HCT116 (cell line): ENCODE measurements at regions not wholly inside any gene's neighbourhood (a gene's known extent, or its start where the extent isn't known, plus 50 kb on each side); places are given as distances from the start of the nearest gene placed in this dataset.

Experiments
- ATAC-seq: fragments of 200-7000 bp; cut with Tn5 transposase; 2 replicates; pipeline ENCODE4 v1.9.1; 2020; ENCODE audit warnings: mild to moderate bottlenecking, moderate library complexity
- BruUV-seq: library from RNA; stranded (reverse); fragments of 400-500 nt; replicated peaks from 2 replicates; lab custom pipeline; 2021; lab: Mats Ljungman, UMichigan
- CTCF ChIA-PET: fragments of 300-600 bp; sonication (Branson Sonifier 250); formaldehyde crosslinking; loops from one replicate; lab custom pipeline; 2021; ENCODE audit warnings: antibody characterized with exemption; lab: Charles Lee
- POLR2A ChIA-PET: fragments of 300-600, 350-600 bp; sonication (Branson Sonifier 250); formaldehyde crosslinking; loops from one replicate; lab custom pipeline; 2021; ENCODE audit warnings: antibody characterized with exemption; lab: Charles Lee
- RAD21 ChIA-PET, 2 experiments: fragments of 300-600 bp; sonication (Branson Sonifier 250); formaldehyde crosslinking; loops; one replicate each; lab custom pipeline; 2023; ENCODE audit warnings: low total read pairs in 2 of 2; ENCODE audit not compliant: uncharacterized antibody in 2 of 2, unreplicated experiment in 2 of 2, low non-redundant PET in 1 of 2; lab: Charles Lee
- DNase-seq: peaks from one replicate; pipeline ENCODE4 v3.0.0-alpha.2; 2010; ENCODE audit warnings: low read depth, low spot score
- H2AFZ ChIP-seq: fragments of 200-600 bp; shearing (Covaris generic), sonication (generic); 2 replicates; pipeline ENCODE4 v1.6.1; 2017; ENCODE audit warnings: low read depth, mixed run types, mixed read lengths, antibody characterized with exemption, low read length; ENCODE audit not compliant: poor library complexity, severe bottlenecking
- H3K27ac ChIP-seq: 2 replicates; pipeline ENCODE4 v1.5.1; 2012; ENCODE audit warnings: low read depth, low read length
- H3K27me3 ChIP-seq: fragments of 200-600 bp; sonication (generic); 2 replicates; pipeline ENCODE4 v1.6.1; 2016; ENCODE audit warnings: mixed run types, low read length, mixed read lengths; ENCODE audit not compliant: insufficient read depth
- H3K36me3 ChIP-seq, 2 experiments: fragments of 200-500 bp in 1 of 2; fragments of 200-600 bp in 1 of 2; sonication (Bioruptor generic) in 1 of 2; sonication (generic) in 1 of 2; 2 replicates each; pipeline versions ENCODE4 v1.5.1 to v1.6.1; 2014 to 2016; ENCODE audit warnings: low read length in 2 of 2, inconsistent platforms in 1 of 2, mixed read lengths in 1 of 2, mixed run types in 1 of 2; ENCODE audit not compliant: insufficient read depth in 2 of 2, control insufficient read depth in 1 of 2
- H3K4me1 ChIP-seq, 2 experiments: fragments of 200-600 bp in 1 of 2; sonication (generic) in 1 of 2; 2 replicates each; pipeline versions ENCODE4 v1.5.1 to v1.6.1; 2012 to 2017; ENCODE audit warnings: low read length in 2 of 2, inconsistent platforms in 1 of 2, mild to moderate bottlenecking in 1 of 2, mixed read lengths in 1 of 2, mixed run types in 1 of 2, moderate library complexity in 1 of 2; ENCODE audit not compliant: insufficient read depth in 2 of 2, control insufficient read depth in 1 of 2
- H3K4me2 ChIP-seq: fragments of 200-600 bp; sonication (generic); 2 replicates; pipeline ENCODE4 v1.6.1; 2017; ENCODE audit warnings: mixed run types, low read length, mixed read lengths
- H3K4me3 ChIP-seq, 2 experiments: fragments of 200-600 bp in 1 of 2; sonication (generic) in 1 of 2; replicated peaks in 1 of 2; 2 replicates each; pipeline ENCODE4 v1.5.1; 2011 to 2016; ENCODE audit warnings: low read length in 2 of 2, control low read depth in 1 of 2, low read depth in 1 of 2, mild to moderate bottlenecking in 1 of 2, mixed read lengths in 1 of 2, mixed run types in 1 of 2
- H3K79me2 ChIP-seq: fragments of 200-600 bp; sonication (generic); 2 replicates; pipeline ENCODE4 v1.6.1; 2017; ENCODE audit warnings: mild to moderate bottlenecking, mixed run types, low read length, moderate library complexity, mixed read lengths; ENCODE audit not compliant: insufficient read depth
- H3K9ac ChIP-seq: fragments of 200-600 bp; sonication (generic); 2 replicates; pipeline ENCODE4 v1.6.1; 2016; ENCODE audit warnings: low read length, mixed read lengths
- H3K9me2 ChIP-seq: fragments of 200-600 bp; sonication (generic), shearing (Covaris generic); 2 replicates; pipeline ENCODE4 v1.6.1; 2017; ENCODE audit warnings: mixed run types, mild to moderate bottlenecking, moderate library complexity; ENCODE audit not compliant: insufficient read depth
- H3K9me3 ChIP-seq, 2 experiments: fragments of 200-500 bp in 1 of 2; fragments of 200-600 bp in 1 of 2; sonication (Bioruptor generic) in 1 of 2; sonication (generic) in 1 of 2; 2 replicates each; pipeline ENCODE4 v1.6.1; 2014 to 2017; ENCODE audit warnings: low read length in 2 of 2, mixed read lengths in 2 of 2, inconsistent platforms in 1 of 2, low read depth in 1 of 2, mild to moderate bottlenecking in 1 of 2, mixed run types in 1 of 2, moderate library complexity in 1 of 2; ENCODE audit not compliant: control insufficient read depth in 1 of 2, insufficient read depth in 1 of 2
- H4K20me1 ChIP-seq: fragments of 200-600 bp; sonication (generic), shearing (Covaris generic); 2 replicates; pipeline ENCODE4 v1.6.1; 2017; ENCODE audit warnings: mixed run types, mild to moderate bottlenecking, moderate library complexity; ENCODE audit not compliant: insufficient read depth
- ELF1 ChIP-seq: IDR thresholded peaks from 2 replicates; pipeline ENCODE4 v1.6.1; 2012; ENCODE audit warnings: low read depth, borderline replicate concordance
- EZH2 ChIP-seq: fragments of 200-600 bp; sonication (generic); IDR thresholded peaks from 2 replicates; pipeline ENCODE4 v1.6.1; 2017; ENCODE audit warnings: antibody characterized with exemption, mixed run types
- EZH2phosphoT487 ChIP-seq: fragments of 200-600 bp; IDR thresholded peaks from 2 replicates; pipeline ENCODE4 v1.6.1; 2018; ENCODE audit warnings: antibody characterized with exemption, borderline replicate concordance
- FOSL1 ChIP-seq: IDR thresholded peaks from 2 replicates; pipeline ENCODE4 v1.6.1; 2012; ENCODE audit warnings: low read depth
- JUND ChIP-seq: IDR thresholded peaks from 2 replicates; pipeline ENCODE4 v1.6.1; 2012
- SIN3A ChIP-seq: IDR thresholded peaks from 2 replicates; pipeline ENCODE4 v1.6.1; 2012; ENCODE audit warnings: low read depth
- SP1 ChIP-seq: IDR thresholded peaks from 2 replicates; pipeline ENCODE4 v1.6.1; 2012; ENCODE audit warnings: low read depth
- SRF ChIP-seq: IDR thresholded peaks from 2 replicates; pipeline ENCODE4 v1.6.1; 2012; ENCODE audit warnings: low read depth
- TCF7L2 ChIP-seq: IDR thresholded peaks from 2 replicates; pipeline ENCODE4 v1.7.0; 2011; ENCODE audit warnings: borderline replicate concordance, inconsistent platforms; ENCODE audit not compliant: insufficient read depth, insufficient read length; ENCODE audit errors: extremely low read depth
- YY1 ChIP-seq: IDR thresholded peaks from 2 replicates; pipeline ENCODE4 v1.6.1; 2011; ENCODE audit warnings: low read length, low read depth, moderate library complexity, mild to moderate bottlenecking; ENCODE audit not compliant: insufficient replicate concordance; ENCODE audit errors: extremely low read depth
- ZNF274 ChIP-seq: fragments of 200-500 bp; sonication (Bioruptor generic); IDR thresholded peaks from 2 replicates; pipeline ENCODE4 v1.6.1; 2014; ENCODE audit warnings: mild to moderate bottlenecking, low read depth, low read length, inconsistent platforms
- intact Hi-C: fragments of 100-400 bp; cut with micrococcal nuclease; formaldehyde crosslinking; loops from 2 replicates; pipeline ENCODE4 v1.10.0; 2022
- TF ChIP-seq, protein P1 (sequence below): IDR thresholded peaks from 2 replicates; pipeline ENCODE4 v1.6.1; 2012
- TF ChIP-seq, protein P2 (sequence below), 3 experiments: fragments of 200-600 bp in 1 of 3; sonication (generic) in 1 of 3; IDR thresholded peaks in 2 of 3; conservative IDR thresholded peaks in 1 of 3; 2 replicates each; pipeline ENCODE4 v1.5.1; 2012 to 2017; ENCODE audit warnings: low read depth in 2 of 3, low read length in 2 of 3, antibody characterized with exemption in 1 of 3, borderline replicate concordance in 1 of 3, control low read depth in 1 of 3, mild to moderate bottlenecking in 1 of 3, mixed read lengths in 1 of 3, mixed run types in 1 of 3, moderate library complexity in 1 of 3; ENCODE audit not compliant: insufficient read depth in 1 of 3
- TF ChIP-seq, protein P3 (sequence below): IDR thresholded peaks from 2 replicates; pipeline ENCODE4 v1.6.1; 2011; ENCODE audit warnings: mild to moderate bottlenecking, low read length, moderate library complexity; ENCODE audit not compliant: insufficient replicate concordance; ENCODE audit errors: extremely low read depth

DNA sequence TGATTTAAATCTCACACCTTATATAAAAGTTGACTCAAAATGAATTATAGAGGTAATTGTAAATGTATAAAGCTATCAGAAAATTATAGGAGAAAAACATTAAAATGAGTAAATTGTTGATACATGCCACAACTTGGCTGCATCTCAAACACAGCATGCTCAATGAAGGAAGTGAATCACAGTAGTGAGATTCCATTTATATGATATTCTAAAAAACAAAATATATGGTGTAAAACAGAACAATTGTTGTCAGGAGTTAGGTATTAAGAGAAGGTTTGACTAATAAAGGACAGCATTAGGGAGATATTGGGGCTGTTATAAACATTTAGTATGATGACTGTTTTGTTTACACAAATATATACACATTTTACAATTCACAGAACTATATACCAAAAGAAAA, 356.6 kb upstream of the CELF4 start:
- H3K4me3 ChIP-seq, result no peak overlapping the region
- no peak for ATAC-seq

More for the DNA sequence above, 356.6 kb upstream of the CELF4 start:
- intact Hi-C loops, result no loop called here
- H3K27ac ChIP-seq, result no peak overlapping the region
- H3K4me2 ChIP-seq, result no peak overlapping the region
- no peak overlapping the region for H2AFZ ChIP-seq
- H3K79me2 ChIP-seq, result no peaks in the 10 kb centered on the region
- TF ChIP-seq, protein P1, sequence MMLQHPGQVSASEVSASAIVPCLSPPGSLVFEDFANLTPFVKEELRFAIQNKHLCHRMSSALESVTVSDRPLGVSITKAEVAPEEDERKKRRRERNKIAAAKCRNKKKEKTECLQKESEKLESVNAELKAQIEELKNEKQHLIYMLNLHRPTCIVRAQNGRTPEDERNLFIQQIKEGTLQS, result no peak
- no peak for TF ChIP-seq JUND
- no peak for TF ChIP-seq YY1
- no peak for TF ChIP-seq ZNF274
- TF ChIP-seq FOSL1, result no peak
- TF ChIP-seq, protein P2, sequence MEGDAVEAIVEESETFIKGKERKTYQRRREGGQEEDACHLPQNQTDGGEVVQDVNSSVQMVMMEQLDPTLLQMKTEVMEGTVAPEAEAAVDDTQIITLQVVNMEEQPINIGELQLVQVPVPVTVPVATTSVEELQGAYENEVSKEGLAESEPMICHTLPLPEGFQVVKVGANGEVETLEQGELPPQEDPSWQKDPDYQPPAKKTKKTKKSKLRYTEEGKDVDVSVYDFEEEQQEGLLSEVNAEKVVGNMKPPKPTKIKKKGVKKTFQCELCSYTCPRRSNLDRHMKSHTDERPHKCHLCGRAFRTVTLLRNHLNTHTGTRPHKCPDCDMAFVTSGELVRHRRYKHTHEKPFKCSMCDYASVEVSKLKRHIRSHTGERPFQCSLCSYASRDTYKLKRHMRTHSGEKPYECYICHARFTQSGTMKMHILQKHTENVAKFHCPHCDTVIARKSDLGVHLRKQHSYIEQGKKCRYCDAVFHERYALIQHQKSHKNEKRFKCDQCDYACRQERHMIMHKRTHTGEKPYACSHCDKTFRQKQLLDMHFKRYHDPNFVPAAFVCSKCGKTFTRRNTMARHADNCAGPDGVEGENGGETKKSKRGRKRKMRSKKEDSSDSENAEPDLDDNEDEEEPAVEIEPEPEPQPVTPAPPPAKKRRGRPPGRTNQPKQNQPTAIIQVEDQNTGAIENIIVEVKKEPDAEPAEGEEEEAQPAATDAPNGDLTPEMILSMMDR (IDR thresholded peaks at IDR 0.05 in 2 of 3, conservative IDR thresholded peaks at IDR 0.05 in 1 of 3; ENCODE audit: borderline replicate concordance in 1 of 3, insufficient read depth in 1 of 3, low read depth in 2 of 3, low read length in 2 of 3), result no peak
- no peak for TF ChIP-seq SRF
- no peak for TF ChIP-seq TCF7L2
- no peak for TF ChIP-seq SIN3A
- no peak for TF ChIP-seq EZH2
- TF ChIP-seq, protein P3, sequence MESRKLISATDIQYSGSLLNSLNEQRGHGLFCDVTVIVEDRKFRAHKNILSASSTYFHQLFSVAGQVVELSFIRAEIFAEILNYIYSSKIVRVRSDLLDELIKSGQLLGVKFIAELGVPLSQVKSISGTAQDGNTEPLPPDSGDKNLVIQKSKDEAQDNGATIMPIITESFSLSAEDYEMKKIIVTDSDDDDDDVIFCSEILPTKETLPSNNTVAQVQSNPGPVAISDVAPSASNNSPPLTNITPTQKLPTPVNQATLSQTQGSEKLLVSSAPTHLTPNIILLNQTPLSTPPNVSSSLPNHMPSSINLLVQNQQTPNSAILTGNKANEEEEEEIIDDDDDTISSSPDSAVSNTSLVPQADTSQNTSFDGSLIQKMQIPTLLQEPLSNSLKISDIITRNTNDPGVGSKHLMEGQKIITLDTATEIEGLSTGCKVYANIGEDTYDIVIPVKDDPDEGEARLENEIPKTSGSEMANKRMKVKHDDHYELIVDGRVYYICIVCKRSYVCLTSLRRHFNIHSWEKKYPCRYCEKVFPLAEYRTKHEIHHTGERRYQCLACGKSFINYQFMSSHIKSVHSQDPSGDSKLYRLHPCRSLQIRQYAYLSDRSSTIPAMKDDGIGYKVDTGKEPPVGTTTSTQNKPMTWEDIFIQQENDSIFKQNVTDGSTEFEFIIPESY, result no peak
- TF ChIP-seq EZH2phosphoT487, result no peak
- no peak for TF ChIP-seq ELF1
- no peak for TF ChIP-seq SP1
- no peak overlapping the region for H3K9ac ChIP-seq
- no peaks in the 10 kb centered on the region for H3K27me3 ChIP-seq
- no peak for DNase-seq
- no peaks in the 10 kb centered on the region for H3K9me2 ChIP-seq
- RAD21 ChIA-PET, result no interaction called here
- BruUV-seq, result no TSS peak
- H3K9me3 ChIP-seq, result peaks cover 3 to 8% of the 10 kb centered on the region in 2 experiments; a peak in 2 of 4 replicates
- no peaks in the 10 kb centered on the region for H3K4me1 ChIP-seq
- POLR2A ChIA-PET, result no interaction called here
- H3K36me3 ChIP-seq, result no peaks in the 10 kb centered on the region
- no peaks in the 10 kb centered on the region for H4K20me1 ChIP-seq
- CTCF ChIA-PET, result no interaction called here
